HFFc6 (cell line): ENCODE measurements at regions not wholly inside any gene's neighbourhood (a gene's known extent, or its start where the extent isn't known, plus 50 kb on each side); places are given as distances from the start of the nearest gene placed in this dataset.
A peak's percentile ranks its signal among the peaks of the same experiment; 100 is the strongest.

Experiments used
- DNase-seq: peaks from one replicate; pipeline ENCODE4 v3.0.0-alpha.2; 2018
- H3K27ac Mint-ChIP-seq: 2 replicates; pipeline ENCODE4 v1.8.0; 2020; ENCODE audit warnings: mild to moderate bottlenecking, mixed read lengths
- H3K27me3 Mint-ChIP-seq: 2 replicates; pipeline ENCODE4 v1.8.0; 2021; ENCODE audit warnings: mild to moderate bottlenecking, moderate library complexity, mixed read lengths; ENCODE audit not compliant: insufficient read depth
- H3K36me3 Mint-ChIP-seq: 2 replicates; pipeline ENCODE4 v1.8.0; 2021; ENCODE audit warnings: low read depth, mixed read lengths
- H3K4me1 Mint-ChIP-seq: 2 replicates; pipeline ENCODE4 v1.8.0; 2020; ENCODE audit warnings: low read depth, mixed read lengths
- H3K4me3 Mint-ChIP-seq: 2 replicates; pipeline ENCODE4 v1.8.0; 2020; ENCODE audit warnings: mild to moderate bottlenecking, moderate library complexity, mixed read lengths
- H3K9me3 Mint-ChIP-seq: 2 replicates; pipeline ENCODE4 v1.8.0; 2020; ENCODE audit warnings: mild to moderate bottlenecking, mixed read lengths
- CTCF ChIP-seq: fragments of 200-600 bp; sonication (generic); IDR thresholded peaks from 2 replicates; pipeline ENCODE4 v1.5.0; 2021; ENCODE audit warnings: antibody characterized with exemption, mild to moderate bottlenecking

GRCh38 chr14:101006008-101006407 lies 102.5 kb upstream of the RTL1 start:
- no peak for TF ChIP-seq CTCF
- no peak for DNase-seq
- peak overlapping the region; percentile 41; the same call in 1 of the 2 replicates for H3K4me3 Mint-ChIP-seq
- H3K9me3 Mint-ChIP-seq, result peaks cover 6% of the 10 kb centered on the region; the same call in 1 of the 2 replicates
- H3K27me3 Mint-ChIP-seq, result peaks cover 48% of the 10 kb centered on the region
- no peak overlapping the region for H3K27ac Mint-ChIP-seq
- H3K4me1 Mint-ChIP-seq, result peaks cover 55% of the 10 kb centered on the region
- H3K36me3 Mint-ChIP-seq, result peaks cover 49% of the 10 kb centered on the region

- DNase-seq, result no peak
- no peak overlapping the region for H3K4me3 Mint-ChIP-seq
- H3K9me3 Mint-ChIP-seq, result peaks cover 13% of the 10 kb centered on the region
- peaks cover 48% of the 10 kb centered on the region for H3K27me3 Mint-ChIP-seq
- peaks cover 54% of the 10 kb centered on the region for H3K4me1 Mint-ChIP-seq
- no peak overlapping the region for H3K27ac Mint-ChIP-seq
- H3K36me3 Mint-ChIP-seq, result peaks cover 60% of the 10 kb centered on the region
- no peak for TF ChIP-seq CTCF
Measured at GRCh38 chr14:101007004-101007614, 103.6 kb upstream of the RTL1 start.

- Mint-ChIP-seq H3K27ac (peak overlapping the region; percentile 29; the same call in 1 of the 2 replicates), H3K4me1 (peaks cover 53% of the 10 kb centered on the region), H3K36me3 (peaks cover 63% of the 10 kb centered on the region), H3K4me3 (no peak overlapping the region), H3K9me3 (peaks cover 19% of the 10 kb centered on the region), H3K27me3 (peaks cover 44% of the 10 kb centered on the region)
- no peak for TF ChIP-seq CTCF
- no peak for DNase-seq
Measured at GRCh38 chr14:101007765-101008164, 104.2 kb upstream of the RTL1 start.

GRCh38 chr14:101008196-101008595 lies 104.7 kb upstream of the RTL1 start:
- H3K36me3 Mint-ChIP-seq, result peaks cover 60% of the 10 kb centered on the region
- peaks cover 44% of the 10 kb centered on the region for H3K27me3 Mint-ChIP-seq
- H3K4me1 Mint-ChIP-seq, result peaks cover 52% of the 10 kb centered on the region
- peaks cover 20% of the 10 kb centered on the region for H3K9me3 Mint-ChIP-seq
- DNase-seq, result no peak
- no peak for TF ChIP-seq CTCF
- H3K4me3 Mint-ChIP-seq, result peak overlapping the region; percentile 38; the same call in 1 of the 2 replicates
- H3K27ac Mint-ChIP-seq, result peak overlapping the region; percentile 66; the same call in 1 of the 2 replicates

- H3K9me3 Mint-ChIP-seq, result peaks cover 20% of the 10 kb centered on the region
- peaks cover 54% of the 10 kb centered on the region for H3K36me3 Mint-ChIP-seq
- H3K4me1 Mint-ChIP-seq, result peaks cover 48% of the 10 kb centered on the region
- DNase-seq, result peak; percentile 24
- H3K27me3 Mint-ChIP-seq, result peaks cover 41% of the 10 kb centered on the region
- TF ChIP-seq CTCF, result no peak
- H3K4me3 Mint-ChIP-seq, result peak overlapping the region; percentile 38; the same call in 1 of the 2 replicates
- peak overlapping the region; percentile 66 for H3K27ac Mint-ChIP-seq
Measured at GRCh38 chr14:101008631-101009336, 105.3 kb upstream of the RTL1 start.
